DOHH2 (cell line): ENCODE measurements at regions not wholly inside any gene's neighbourhood (a gene's known extent, or its start where the extent isn't known, plus 50 kb on each side); places are given as distances from the start of the nearest gene placed in this dataset.

ENCODE experiments used
- CTCF ChIP-seq: fragments of 200-600 bp; sonication (generic); IDR thresholded peaks from one replicate; pipeline ENCODE4 v1.5.1; 2014; ENCODE audit warnings: antibody characterized with exemption, mild to moderate bottlenecking, low read depth, low read length; ENCODE audit not compliant: poor library complexity, severe bottlenecking
- EZH2phosphoT487 ChIP-seq: fragments of 200-600 bp; sonication (generic); IDR thresholded peaks from 2 replicates; pipeline ENCODE4 v1.6.1; 2017; ENCODE audit warnings: borderline replicate concordance, mild to moderate bottlenecking, antibody characterized with exemption, low read length, moderate library complexity, mixed read lengths

DNA sequence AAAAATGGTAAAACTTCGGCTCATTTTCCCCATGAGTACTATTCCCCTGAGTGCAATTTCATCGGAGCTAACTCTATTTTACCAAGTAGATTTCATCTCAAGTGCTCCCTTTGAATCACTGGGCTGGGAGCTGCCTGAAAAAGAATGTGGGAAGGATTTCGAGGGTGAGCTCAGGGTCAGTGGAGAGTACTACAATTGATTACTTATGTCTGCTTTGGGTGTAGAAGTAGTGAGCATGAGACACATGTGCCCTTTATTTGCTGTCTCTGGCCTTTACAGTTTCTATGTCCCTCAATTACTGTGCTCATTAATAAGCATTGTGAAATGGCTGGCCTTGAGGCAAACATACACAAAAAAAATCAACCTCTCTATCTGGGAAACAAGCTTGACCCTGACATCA is 172.7 kb upstream of the RFX3 start:
- TF ChIP-seq CTCF = no peak
- TF ChIP-seq EZH2phosphoT487 = no peak
